ENCODE measurements at regions not wholly inside any gene's neighbourhood (a gene's known extent, or its start where the extent isn't known, plus 50 kb on each side); places are given as distances from the start of the nearest gene placed in this dataset.
A peak's percentile ranks its signal among the peaks of the same experiment; 100 is the strongest.

DNA sequence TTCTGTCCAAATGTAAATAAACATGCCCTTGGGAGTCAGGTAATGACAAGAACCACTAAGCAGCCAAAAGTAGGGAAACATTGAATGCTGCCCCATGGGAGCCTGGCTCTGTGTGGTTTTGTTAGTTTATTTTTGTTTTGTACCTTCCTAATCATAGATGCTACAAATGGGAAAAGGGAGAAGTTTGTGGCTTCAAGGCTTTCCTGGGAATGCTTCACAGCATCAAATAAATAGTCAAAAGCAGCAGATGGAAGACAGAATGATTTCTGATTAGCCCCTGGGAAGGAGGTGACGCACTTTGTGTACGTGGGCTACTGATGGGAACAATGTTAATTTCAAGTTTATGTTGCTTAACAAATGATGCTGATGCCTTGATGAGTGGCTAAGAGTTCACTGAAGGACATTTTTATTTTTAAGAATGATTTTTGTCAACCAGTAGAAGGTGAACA, 532.7 kb downstream of the BCKDHB start:
- Histone ChIP-seq H3K27me3 (ENCODE audit: control insufficient read depth in 4 of 4, insufficient read depth in 4 of 4, low read length in 3 of 4) (no peaks in the 10 kb centered on the region), H3K36me3 (ENCODE audit: control insufficient read depth in 4 of 4, insufficient read depth in 3 of 4, low read depth in 1 of 4, low read length in 3 of 4) (no peaks in the 10 kb centered on the region), H3K9me3 (ENCODE audit: control insufficient read depth in 4 of 4, low read length in 3 of 4) (no peaks in the 10 kb centered on the region), H3K27ac (ENCODE audit: low read depth in 1 of 2, low read length in 2 of 2) (no peak overlapping the region), H3K4me3 (ENCODE audit: low read depth in 1 of 3, low read length in 3 of 3) (no peak overlapping the region), H3K9ac (ENCODE audit: low read depth in 1 of 2, low read length in 2 of 2) (no peak overlapping the region), H3K4me1 (ENCODE audit: control insufficient read depth in 4 of 4, insufficient read depth in 4 of 4, low read length in 3 of 4) (no peaks in the 10 kb centered on the region)
- WGBS = 92% methylated on average over 2 of the region's 2 CpGs
- no peak for DNase-seq (ENCODE audit: low spot score)
- TF ChIP-seq EGR1 (IDR thresholded peaks at IDR 0.05; ENCODE audit: low read depth in 2 of 2) (no peak), RXRA (IDR thresholded peaks at IDR 0.05) (no peak), HNF4A (conservative IDR thresholded peaks at IDR 0.05) (no peak), RAD21 (IDR thresholded peaks at IDR 0.05) (no peak), YY1 (IDR thresholded peaks at IDR 0.05) (no peak)
- TF ChIP-seq, protein P1, sequence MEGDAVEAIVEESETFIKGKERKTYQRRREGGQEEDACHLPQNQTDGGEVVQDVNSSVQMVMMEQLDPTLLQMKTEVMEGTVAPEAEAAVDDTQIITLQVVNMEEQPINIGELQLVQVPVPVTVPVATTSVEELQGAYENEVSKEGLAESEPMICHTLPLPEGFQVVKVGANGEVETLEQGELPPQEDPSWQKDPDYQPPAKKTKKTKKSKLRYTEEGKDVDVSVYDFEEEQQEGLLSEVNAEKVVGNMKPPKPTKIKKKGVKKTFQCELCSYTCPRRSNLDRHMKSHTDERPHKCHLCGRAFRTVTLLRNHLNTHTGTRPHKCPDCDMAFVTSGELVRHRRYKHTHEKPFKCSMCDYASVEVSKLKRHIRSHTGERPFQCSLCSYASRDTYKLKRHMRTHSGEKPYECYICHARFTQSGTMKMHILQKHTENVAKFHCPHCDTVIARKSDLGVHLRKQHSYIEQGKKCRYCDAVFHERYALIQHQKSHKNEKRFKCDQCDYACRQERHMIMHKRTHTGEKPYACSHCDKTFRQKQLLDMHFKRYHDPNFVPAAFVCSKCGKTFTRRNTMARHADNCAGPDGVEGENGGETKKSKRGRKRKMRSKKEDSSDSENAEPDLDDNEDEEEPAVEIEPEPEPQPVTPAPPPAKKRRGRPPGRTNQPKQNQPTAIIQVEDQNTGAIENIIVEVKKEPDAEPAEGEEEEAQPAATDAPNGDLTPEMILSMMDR (IDR thresholded peaks at IDR 0.05; ENCODE audit: low read depth, low read length, missing input control) = no peak

DNA sequence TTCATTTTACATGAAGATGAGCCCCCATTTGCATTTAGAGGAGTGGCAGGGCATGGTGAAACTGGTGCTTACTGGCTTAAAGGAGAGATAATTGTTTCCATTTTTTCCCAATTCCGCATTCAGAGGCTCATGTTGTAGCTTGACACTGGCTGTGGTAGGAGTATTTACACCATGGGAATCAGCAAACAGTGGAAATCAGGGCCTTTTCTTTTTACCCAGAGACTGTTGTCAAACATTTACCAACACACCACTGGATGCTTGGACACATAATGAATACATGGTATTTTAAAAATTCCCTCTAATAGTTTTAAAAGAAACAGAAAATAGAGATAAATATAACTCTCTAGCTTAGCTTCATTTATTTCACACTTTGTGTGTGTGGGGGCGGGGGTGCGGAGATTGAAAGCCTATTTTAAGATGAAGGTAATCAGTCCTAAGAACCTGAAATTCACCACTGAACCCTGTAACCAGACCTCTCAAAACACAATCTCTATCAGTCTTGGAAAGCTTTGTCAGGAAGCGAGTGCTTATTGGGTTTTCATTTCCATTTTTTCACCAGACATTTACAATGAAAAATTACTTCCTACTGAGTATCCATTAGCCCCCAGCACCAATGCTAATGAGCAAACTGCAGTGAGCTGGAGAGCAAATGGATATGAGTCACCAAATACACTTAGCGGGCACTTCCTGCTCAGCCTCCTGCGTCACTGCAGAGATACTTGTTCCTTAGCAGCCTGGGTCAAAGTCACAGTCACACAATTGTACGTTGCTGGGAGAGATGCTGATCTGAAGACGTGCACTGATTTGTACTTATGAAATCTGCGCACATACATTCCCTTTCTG, 532.0 kb downstream of the BCKDHB start:
- H3K27me3 ChIP-seq (ENCODE audit: control insufficient read depth in 4 of 4, insufficient read depth in 4 of 4, low read length in 3 of 4) = no peaks in the 10 kb centered on the region
- no peak overlapping the region for H3K9ac ChIP-seq (ENCODE audit: low read depth in 1 of 2, low read length in 2 of 2)
- no peaks in the 10 kb centered on the region for H3K9me3 ChIP-seq (ENCODE audit: control insufficient read depth in 4 of 4, low read length in 3 of 4)
- WGBS = 65% methylated on average over 9 of the region's 9 CpGs
- H3K27ac ChIP-seq (ENCODE audit: low read depth in 1 of 2, low read length in 2 of 2) = peak overlapping the region in 1 of 2 donors; percentile 12
- H3K4me3 ChIP-seq (ENCODE audit: low read depth in 1 of 3, low read length in 3 of 3) = no peak overlapping the region
- no peaks in the 10 kb centered on the region for H3K4me1 ChIP-seq (ENCODE audit: control insufficient read depth in 4 of 4, insufficient read depth in 4 of 4, low read length in 3 of 4)
- TF ChIP-seq JUND (IDR thresholded peaks at IDR 0.05) (peak; percentile 80 to 84), EGR1 (IDR thresholded peaks at IDR 0.05; ENCODE audit: low read depth in 2 of 2) (no peak)
- DNase-seq (ENCODE audit: low spot score) = no peak
- no peaks in the 10 kb centered on the region for H3K36me3 ChIP-seq (ENCODE audit: control insufficient read depth in 4 of 4, insufficient read depth in 3 of 4, low read depth in 1 of 4, low read length in 3 of 4)

GRCh38 chr6:80637312-80637711, 530.8 kb downstream of the BCKDHB start:
- Histone ChIP-seq H3K4me1 (ENCODE audit: control insufficient read depth in 4 of 4, insufficient read depth in 4 of 4, low read length in 3 of 4) (no peaks in the 10 kb centered on the region), H3K9ac (ENCODE audit: low read depth in 1 of 2, low read length in 2 of 2) (no peak overlapping the region), H3K27me3 (ENCODE audit: control insufficient read depth in 4 of 4, insufficient read depth in 4 of 4, low read length in 3 of 4) (no peaks in the 10 kb centered on the region), H3K27ac (ENCODE audit: low read depth in 1 of 2, low read length in 2 of 2) (no peak overlapping the region), H3K9me3 (ENCODE audit: control insufficient read depth in 4 of 4, low read length in 3 of 4) (no peaks in the 10 kb centered on the region), H3K4me3 (ENCODE audit: low read depth in 1 of 3, low read length in 3 of 3) (no peak overlapping the region), H3K36me3 (ENCODE audit: control insufficient read depth in 4 of 4, insufficient read depth in 3 of 4, low read depth in 1 of 4, low read length in 3 of 4) (no peaks in the 10 kb centered on the region)
- no peak for DNase-seq (ENCODE audit: low spot score)
- TF ChIP-seq HNF4A (conservative IDR thresholded peaks at IDR 0.05) (no peak), ZBTB33 (IDR thresholded peaks at IDR 0.05) (no peak), NR2F2 (IDR thresholded peaks at IDR 0.05) (no peak), MAX (IDR thresholded peaks at IDR 0.05) (no peak), JUND (IDR thresholded peaks at IDR 0.05) (no peak), REST (IDR thresholded peaks at IDR 0.05) (no peak), FOXA1 (IDR thresholded peaks at IDR 0.05) (no peak), EGR1 (IDR thresholded peaks at IDR 0.05; ENCODE audit: low read depth in 2 of 2) (no peak), TAF1 (conservative IDR thresholded peaks at IDR 0.05) (no peak), RXRA (IDR thresholded peaks at IDR 0.05) (no peak), SP1 (IDR thresholded peaks at IDR 0.05) (no peak), GABPA (IDR thresholded peaks at IDR 0.05 in 1 of 2, conservative IDR thresholded peaks at IDR 0.05 in 1 of 2) (no peak), HNF4G (IDR thresholded peaks at IDR 0.05) (no peak)
- TF ChIP-seq, protein P2, sequence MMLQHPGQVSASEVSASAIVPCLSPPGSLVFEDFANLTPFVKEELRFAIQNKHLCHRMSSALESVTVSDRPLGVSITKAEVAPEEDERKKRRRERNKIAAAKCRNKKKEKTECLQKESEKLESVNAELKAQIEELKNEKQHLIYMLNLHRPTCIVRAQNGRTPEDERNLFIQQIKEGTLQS (IDR thresholded peaks at IDR 0.05) = no peak
- TF ChIP-seq, protein P1 (IDR thresholded peaks at IDR 0.05; ENCODE audit: low read depth, low read length, missing input control) = no peak
